ENCODE measurements at regions not wholly inside any gene's neighbourhood (a gene's known extent, or its start where the extent isn't known, plus 50 kb on each side); places are given as distances from the start of the nearest gene placed in this dataset.

- no peak for DNase-seq (ENCODE audit: low read depth in 3 of 3)
These were observed 207.7 kb upstream of the CAMK1G start for GRCh38 chr1:209375671-209376365.

- DNase-seq (ENCODE audit: low read depth in 3 of 3): no peak
These were observed 206.7 kb upstream of the CAMK1G start for GRCh38 chr1:209376774-209377173.

GRCh38 chr1:209377995-209378394 is 205.5 kb upstream of the CAMK1G start:
- DNase-seq (ENCODE audit: low read depth in 3 of 3): no peak

- no peak for DNase-seq (ENCODE audit: low read depth in 3 of 3)
These were observed 204.2 kb upstream of the CAMK1G start for GRCh38 chr1:209379280-209379679.

- no peak for DNase-seq (ENCODE audit: low read depth in 3 of 3)
These were observed 203.1 kb upstream of the CAMK1G start for GRCh38 chr1:209380420-209380819.

- DNase-seq (ENCODE audit: low read depth in 3 of 3): no peak
These were observed 201.0 kb upstream of the CAMK1G start for GRCh38 chr1:209382231-209383100.

- DNase-seq (ENCODE audit: low read depth in 3 of 3): no peak
These were observed 200.1 kb upstream of the CAMK1G start for GRCh38 chr1:209383422-209383821.

- no peak for DNase-seq (ENCODE audit: low read depth in 3 of 3)
These were observed 199.4 kb upstream of the CAMK1G start for GRCh38 chr1:209383907-209384709.

GRCh38 chr1:209384710-209385550 is 198.6 kb upstream of the CAMK1G start:
- no peak for DNase-seq (ENCODE audit: low read depth in 3 of 3)

- no peak for DNase-seq (ENCODE audit: low read depth in 3 of 3)
These were observed 197.4 kb upstream of the CAMK1G start for GRCh38 chr1:209386156-209386555.

- no peak for DNase-seq (ENCODE audit: low read depth in 3 of 3)
These were observed 196.1 kb upstream of the CAMK1G start for GRCh38 chr1:209387271-209387968.

GRCh38 chr1:209387969-209388329 is 195.6 kb upstream of the CAMK1G start:
- DNase-seq (ENCODE audit: low read depth in 3 of 3): no peak

GRCh38 chr1:209388358-209388757 is 195.2 kb upstream of the CAMK1G start:
- DNase-seq (ENCODE audit: low read depth in 3 of 3): no peak

GRCh38 chr1:209389258-209389657 is 194.3 kb upstream of the CAMK1G start:
- DNase-seq (ENCODE audit: low read depth in 3 of 3): no peak

GRCh38 chr1:209389975-209390374 is 193.5 kb upstream of the CAMK1G start:
- no peak for DNase-seq (ENCODE audit: low read depth in 3 of 3)

- DNase-seq (ENCODE audit: low read depth in 3 of 3): no peak
These were observed 192.8 kb upstream of the CAMK1G start for GRCh38 chr1:209390764-209391163.

- DNase-seq (ENCODE audit: low read depth in 3 of 3): no peak
These were observed 191.7 kb upstream of the CAMK1G start for GRCh38 chr1:209391792-209392191.

GRCh38 chr1:209395169-209395568 is 188.3 kb upstream of the CAMK1G start:
- no peak for DNase-seq (ENCODE audit: low read depth in 3 of 3)

GRCh38 chr1:209397371-209397770 is 186.1 kb upstream of the CAMK1G start:
- no peak for DNase-seq (ENCODE audit: low read depth in 3 of 3)

- no peak for DNase-seq (ENCODE audit: low read depth in 3 of 3)
These were observed 185.6 kb upstream of the CAMK1G start for GRCh38 chr1:209397910-209398309.

Data from stimulated activated CD4-positive, alpha-beta T cell treated with anti-CD3 and anti-CD28 coated beads, TNF-alpha, amount 100 ng/mL, for 4 hours (primary cell).